PC-3 (cell line): ENCODE measurements at regions not wholly inside any gene's neighbourhood (a gene's known extent, or its start where the extent isn't known, plus 50 kb on each side); places are given as distances from the start of the nearest gene placed in this dataset.

Source experiments
- CTCF ChIP-seq: fragments of 300-600 bp; sonication (generic); conservative IDR thresholded peaks from 2 replicates; pipeline ENCODE4 v1.5.1; 2017; ENCODE audit warnings: antibody characterized with exemption, low read depth, mild to moderate bottlenecking, low read length
- EZH2 ChIP-seq: fragments of 300-600 bp; sonication (generic); IDR thresholded peaks from one replicate; pipeline ENCODE4 v1.6.1; 2017; ENCODE audit warnings: antibody characterized with exemption, mild to moderate bottlenecking, low read length; ENCODE audit not compliant: unreplicated experiment

GRCh38 chr12:82012176-82012575 lies 253.0 kb upstream of the PPFIA2 start:
- TF ChIP-seq CTCF (no peak), EZH2 (no peak)
